HL-60 (cell line): ENCODE measurements at regions not wholly inside any gene's neighbourhood (a gene's known extent, or its start where the extent isn't known, plus 50 kb on each side); places are given as distances from the start of the nearest gene placed in this dataset.

Experiments
- CTCF ChIP-seq: IDR thresholded peaks from one replicate; pipeline ENCODE4 v1.5.1; 2011; ENCODE audit warnings: low read length, control low read depth, inconsistent platforms; ENCODE audit not compliant: insufficient read depth
- GABPA ChIP-seq: IDR thresholded peaks from 2 replicates; pipeline ENCODE4 v1.6.1; 2012; ENCODE audit warnings: low read depth
- POLR2AphosphoS5 ChIP-seq: IDR thresholded peaks from 2 replicates; pipeline ENCODE4 v1.6.1; 2012; ENCODE audit warnings: low read depth
- REST ChIP-seq: IDR thresholded peaks from 2 replicates; pipeline ENCODE4 v1.6.1; 2012; ENCODE audit warnings: low read depth; ENCODE audit not compliant: insufficient replicate concordance

DNA sequence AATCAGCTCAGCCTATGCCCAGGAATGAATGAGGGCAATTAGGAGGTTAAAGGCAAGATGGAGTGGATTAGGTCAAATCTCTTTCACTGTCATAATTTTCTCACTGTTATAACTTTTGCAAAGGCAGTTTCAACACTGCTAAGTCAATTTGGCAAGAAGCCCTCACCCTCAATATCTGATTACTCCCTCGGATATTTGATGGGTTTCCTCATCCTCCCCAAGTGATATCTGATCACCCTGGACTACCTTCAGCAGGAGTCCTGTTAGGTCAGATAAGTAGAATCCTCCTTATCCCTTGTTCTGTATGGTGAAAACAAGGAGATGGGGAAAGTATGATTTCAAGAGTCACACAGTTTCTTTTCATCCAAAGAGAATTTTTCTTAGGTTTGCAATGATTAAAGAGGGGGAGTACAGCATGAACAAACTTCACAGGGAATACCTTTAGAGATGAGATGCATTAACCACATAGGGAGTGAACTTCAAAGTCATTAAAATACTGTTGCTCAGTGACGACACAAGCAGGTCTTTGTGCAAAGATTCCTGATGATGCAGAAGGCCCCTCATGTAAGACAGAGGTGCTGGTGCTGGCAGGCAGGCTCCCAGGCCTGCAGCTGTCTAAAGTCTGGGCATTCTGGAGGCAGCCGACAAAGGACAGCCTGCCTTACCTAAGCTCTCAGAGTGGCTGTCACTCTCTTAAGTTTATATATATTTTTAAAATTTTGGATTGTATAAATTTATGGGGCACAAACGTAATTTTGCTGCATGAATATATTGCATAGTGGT lies 75.4 kb upstream of the POM121L12 start:
- TF ChIP-seq REST (no peak), POLR2AphosphoS5 (no peak), CTCF (no peak), GABPA (no peak)
